Natural killer cell treated with Interleukin-12 subunit alpha and Interleukin-12 subunit beta and Interleukin-15 and Interleukin-18, amount 100 ng/mL, for 72 hours (primary cell): ENCODE measurements at regions not wholly inside any gene's neighbourhood (a gene's known extent, or its start where the extent isn't known, plus 50 kb on each side); places are given as distances from the start of the nearest gene placed in this dataset.

Source experiments
- ATAC-seq, 2 donors: fragments of 150-1000 bp; cut with Tn5 transposase in 1 of 2; sonication (Bioruptor Pico), chemical (Tn5 transposase) in 1 of 2; 2 replicates each; pipeline ENCODE4 v1.10.0; 2021
- DNase-seq: peaks from one replicate; pipeline ENCODE4 v3.0.0; 2022; ENCODE audit warnings: low spot score
- H3K27ac Mint-ChIP-seq, 2 donors: 1 replicate in 1 of 2; 2 replicates in 1 of 2; pipeline ENCODE4 v1.8.0; 2022; ENCODE audit warnings: mixed read lengths in 2 of 2, mild to moderate bottlenecking in 1 of 2, moderate library complexity in 1 of 2
- H3K27me3 Mint-ChIP-seq, 2 donors: 1 replicate in 1 of 2; 2 replicates in 1 of 2; pipeline ENCODE4 v1.8.0; 2022; ENCODE audit warnings: mixed read lengths in 2 of 2
- H3K36me3 Mint-ChIP-seq: one replicate; pipeline ENCODE4 v1.8.0; 2022; ENCODE audit warnings: mixed read lengths
- H3K4me1 Mint-ChIP-seq, 2 donors: 1 replicate in 1 of 2; 2 replicates in 1 of 2; pipeline ENCODE4 v1.8.0; 2022; ENCODE audit warnings: low read depth in 2 of 2, mixed read lengths in 2 of 2, mild to moderate bottlenecking in 1 of 2
- H3K4me3 Mint-ChIP-seq: one replicate; pipeline ENCODE4 v1.8.0; 2022; ENCODE audit warnings: mixed read lengths
- H3K9me3 Mint-ChIP-seq: 2 replicates; pipeline ENCODE4 v1.8.0; 2022; ENCODE audit warnings: mixed read lengths

DNA sequence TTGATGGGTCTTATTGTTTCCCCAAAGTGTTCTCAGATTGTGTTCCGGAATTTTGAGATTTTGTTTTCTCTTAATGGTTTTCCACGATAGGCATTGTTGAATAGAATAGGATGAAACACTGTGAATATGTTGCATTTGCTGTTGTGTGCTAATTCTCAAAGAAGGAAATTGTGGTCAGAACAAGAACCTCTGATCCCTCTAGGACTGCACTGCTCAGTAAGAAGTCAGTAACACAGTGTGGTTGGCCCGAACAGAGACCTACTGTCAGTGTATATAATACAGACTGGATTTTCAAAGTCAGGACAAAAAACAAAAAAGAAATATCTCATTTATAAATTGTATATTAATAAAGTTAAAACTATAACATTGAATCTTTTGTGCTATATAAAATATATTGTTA lies 494.8 kb downstream of the MAT2B start:
- ATAC-seq (no peak), DNase-seq (no peak)
- peaks cover 0 to 6% of the 10 kb centered on the region in 2 donors for H3K27me3 Mint-ChIP-seq
- peaks cover 4% of the 10 kb centered on the region for H3K36me3 Mint-ChIP-seq
- no peak overlapping the region for H3K4me3 Mint-ChIP-seq
- peaks cover 7 to 8% of the 10 kb centered on the region in 2 donors for H3K4me1 Mint-ChIP-seq
- no peaks in the 10 kb centered on the region for H3K9me3 Mint-ChIP-seq
- no peak overlapping the region for H3K27ac Mint-ChIP-seq

DNA sequence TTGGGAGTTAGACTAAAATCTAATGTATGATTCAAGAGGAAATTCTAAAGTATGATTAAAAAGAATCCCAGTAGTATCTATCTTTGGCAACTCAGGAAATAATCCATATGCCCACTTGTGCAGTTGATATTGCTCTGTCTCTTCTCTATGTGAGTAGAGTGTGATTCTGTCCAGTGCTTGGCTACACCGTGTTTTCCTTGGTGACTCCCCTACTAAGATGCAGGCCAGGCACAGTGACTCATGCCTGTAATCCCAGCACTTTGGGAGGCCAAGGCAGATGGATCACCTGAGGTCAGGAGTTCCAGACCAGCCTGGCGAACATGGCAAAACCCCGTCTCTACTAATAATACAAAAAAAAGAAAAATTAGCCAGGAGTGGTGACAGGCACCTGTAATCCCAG lies 495.4 kb downstream of the MAT2B start:
- peaks cover 0 to 7% of the 10 kb centered on the region in 2 donors for H3K27me3 Mint-ChIP-seq
- H3K36me3 Mint-ChIP-seq: peaks cover 3% of the 10 kb centered on the region
- H3K27ac Mint-ChIP-seq: no peak overlapping the region
- DNase-seq (no peak), ATAC-seq (no peak)
- no peaks in the 10 kb centered on the region for H3K9me3 Mint-ChIP-seq
- no peak overlapping the region for H3K4me3 Mint-ChIP-seq
- H3K4me1 Mint-ChIP-seq: peaks cover 7 to 8% of the 10 kb centered on the region in 2 donors

DNA sequence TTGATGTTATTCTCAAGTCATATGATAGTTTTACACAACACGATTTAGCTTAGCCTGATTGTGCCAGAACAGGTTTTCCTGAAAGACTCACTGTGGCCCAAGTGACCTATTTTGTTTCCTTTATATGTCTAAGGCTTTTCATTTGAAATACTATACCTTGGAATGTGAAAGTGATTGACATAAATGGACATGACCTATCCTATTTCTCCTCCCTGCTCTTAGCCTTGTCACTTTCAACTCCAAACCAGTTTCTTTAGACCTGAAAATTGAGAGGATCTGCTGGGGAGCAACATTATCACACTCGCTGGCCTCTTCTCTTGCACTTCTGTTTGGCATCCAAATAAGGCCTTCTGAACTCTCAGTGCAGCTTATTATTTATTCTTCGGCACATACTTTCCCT lies 496.8 kb downstream of the MAT2B start:
- H3K27me3 Mint-ChIP-seq: peaks cover 0 to 11% of the 10 kb centered on the region in 2 donors
- no peak overlapping the region for H3K4me3 Mint-ChIP-seq
- H3K27ac Mint-ChIP-seq: peak overlapping the region in 1 of 2 donors; percentile 45
- H3K4me1 Mint-ChIP-seq: peaks cover 7 to 8% of the 10 kb centered on the region in 2 donors
- H3K9me3 Mint-ChIP-seq: no peaks in the 10 kb centered on the region
- no peaks in the 10 kb centered on the region for H3K36me3 Mint-ChIP-seq
- ATAC-seq (no peak), DNase-seq (no peak)

- H3K27me3 Mint-ChIP-seq: peaks cover 0 to 11% of the 10 kb centered on the region in 2 donors
- ATAC-seq: peak; percentile 89 to 94
- no peaks in the 10 kb centered on the region for H3K9me3 Mint-ChIP-seq
- peaks cover 7 to 8% of the 10 kb centered on the region in 2 donors for H3K4me1 Mint-ChIP-seq
- no peaks in the 10 kb centered on the region for H3K36me3 Mint-ChIP-seq
- H3K27ac Mint-ChIP-seq: peak overlapping the region in 1 of 2 donors; percentile 45
- no peak overlapping the region for H3K4me3 Mint-ChIP-seq
- peak; percentile 67 for DNase-seq
These were observed 497.2 kb downstream of the MAT2B start for GRCh38 chr5:164002628-164003027.

- no peaks in the 10 kb centered on the region for H3K36me3 Mint-ChIP-seq
- H3K27me3 Mint-ChIP-seq: peaks cover 0 to 11% of the 10 kb centered on the region in 2 donors
- DNase-seq (no peak), ATAC-seq (no peak)
- H3K9me3 Mint-ChIP-seq: no peaks in the 10 kb centered on the region
- H3K4me1 Mint-ChIP-seq: peaks cover 7 to 8% of the 10 kb centered on the region in 2 donors
- no peak overlapping the region for H3K27ac Mint-ChIP-seq
- no peak overlapping the region for H3K4me3 Mint-ChIP-seq
These were observed 499.7 kb downstream of the MAT2B start for GRCh38 chr5:164005071-164005470.

- Mint-ChIP-seq H3K36me3 (no peaks in the 10 kb centered on the region), H3K4me1 (peaks cover 7 to 8% of the 10 kb centered on the region in 2 donors), H3K27me3 (peaks cover 0 to 11% of the 10 kb centered on the region in 2 donors), H3K9me3 (no peaks in the 10 kb centered on the region), H3K27ac (no peak overlapping the region), H3K4me3 (no peak overlapping the region)
- ATAC-seq: no peak
- DNase-seq: no peak
These were observed 501.6 kb downstream of the MAT2B start for GRCh38 chr5:164007064-164007463.

DNA sequence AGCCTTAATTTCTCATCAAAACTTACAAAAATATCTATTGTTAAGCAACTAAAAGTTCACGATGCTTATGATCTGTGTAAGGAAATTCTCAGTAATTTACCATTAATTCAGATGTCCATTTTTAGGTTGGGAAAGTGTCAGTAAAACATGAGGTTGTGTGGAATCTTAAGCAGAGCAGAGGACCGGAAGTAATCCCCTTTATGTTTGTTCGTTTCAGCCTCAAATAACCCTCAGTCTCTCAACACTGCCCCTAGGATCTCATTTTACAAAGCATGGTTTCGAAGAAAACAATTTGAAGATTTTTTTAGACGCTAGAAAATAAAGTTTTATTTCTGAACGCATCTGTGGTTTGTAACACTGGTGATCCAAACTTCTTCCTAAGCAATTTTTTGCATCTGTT lies 504.2 kb downstream of the MAT2B start:
- no peaks in the 10 kb centered on the region for H3K36me3 Mint-ChIP-seq
- no peaks in the 10 kb centered on the region for H3K9me3 Mint-ChIP-seq
- DNase-seq (no peak), ATAC-seq (no peak)
- no peak overlapping the region for H3K27ac Mint-ChIP-seq
- peaks cover 0 to 8% of the 10 kb centered on the region in 2 donors for H3K27me3 Mint-ChIP-seq
- no peak overlapping the region for H3K4me3 Mint-ChIP-seq
- H3K4me1 Mint-ChIP-seq: no peaks in the 10 kb centered on the region

- Mint-ChIP-seq H3K36me3 (no peaks in the 10 kb centered on the region), H3K9me3 (no peaks in the 10 kb centered on the region), H3K27ac (no peak overlapping the region), H3K4me3 (no peak overlapping the region), H3K4me1 (no peaks in the 10 kb centered on the region), H3K27me3 (peaks cover 0 to 4% of the 10 kb centered on the region in 2 donors)
- ATAC-seq: no peak
- no peak for DNase-seq
These were observed 505.5 kb downstream of the MAT2B start for GRCh38 chr5:164010900-164011299.

- ATAC-seq (no peak), DNase-seq (no peak)
- Mint-ChIP-seq H3K27me3 (no peaks in the 10 kb centered on the region), H3K36me3 (no peaks in the 10 kb centered on the region), H3K4me1 (no peaks in the 10 kb centered on the region), H3K9me3 (no peaks in the 10 kb centered on the region), H3K27ac (no peak overlapping the region), H3K4me3 (no peak overlapping the region)
These were observed 507.0 kb downstream of the MAT2B start for GRCh38 chr5:164012371-164012770.

DNA sequence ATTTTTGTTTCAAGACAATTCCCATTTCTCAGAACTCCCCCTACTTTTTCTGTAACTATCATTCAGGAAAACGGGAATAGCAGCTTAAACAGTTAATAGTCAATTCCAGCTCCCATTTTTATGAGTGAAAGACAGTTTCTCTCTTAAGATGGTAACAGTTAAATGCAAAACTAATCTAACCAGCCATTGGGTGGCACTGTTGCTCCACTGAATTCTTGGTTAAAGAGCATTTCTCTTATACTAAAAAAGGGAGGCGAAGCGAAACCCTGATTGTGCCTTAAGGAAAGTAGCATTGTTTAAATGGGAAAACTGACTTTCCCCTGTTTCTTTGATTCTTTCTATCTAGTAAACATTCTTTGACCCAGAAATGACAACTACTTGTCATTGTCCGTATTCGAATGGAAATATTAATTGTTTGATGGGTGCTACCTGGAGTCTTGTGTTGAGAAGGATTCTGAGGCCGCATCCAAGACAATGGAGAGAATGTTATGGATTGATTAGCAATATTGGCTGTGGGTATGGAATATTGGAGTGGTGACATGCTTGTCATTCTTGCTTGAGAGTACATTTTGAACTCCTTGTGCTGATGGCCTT lies 507.8 kb downstream of the MAT2B start:
- H3K4me1 Mint-ChIP-seq: no peaks in the 10 kb centered on the region
- DNase-seq (no peak), ATAC-seq (no peak)
- no peak overlapping the region for H3K27ac Mint-ChIP-seq
- H3K27me3 Mint-ChIP-seq: no peaks in the 10 kb centered on the region
- H3K36me3 Mint-ChIP-seq: no peaks in the 10 kb centered on the region
- H3K9me3 Mint-ChIP-seq: no peaks in the 10 kb centered on the region
- H3K4me3 Mint-ChIP-seq: no peak overlapping the region

DNA sequence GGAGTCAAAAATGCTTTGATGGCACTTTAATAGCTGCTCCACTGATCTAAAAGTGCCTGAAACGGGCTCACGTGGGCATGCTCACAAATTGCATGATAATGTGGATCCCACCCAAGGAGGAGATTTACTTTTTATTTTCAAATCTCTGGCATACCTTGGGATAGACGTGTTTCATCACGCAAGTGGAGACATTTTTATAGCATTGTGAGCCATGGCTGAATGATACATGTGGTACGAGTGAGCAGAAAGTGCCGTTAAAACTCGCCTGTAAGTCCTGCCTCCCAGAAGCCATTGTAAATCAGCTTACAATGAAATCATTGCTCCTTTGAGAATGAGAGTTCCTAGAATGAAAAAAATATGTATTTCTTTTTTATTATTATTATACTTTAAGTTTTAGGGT lies 514.7 kb downstream of the MAT2B start:
- no peak overlapping the region for H3K4me3 Mint-ChIP-seq
- no peak overlapping the region for H3K27ac Mint-ChIP-seq
- H3K9me3 Mint-ChIP-seq: no peaks in the 10 kb centered on the region
- peaks cover 0 to 3% of the 10 kb centered on the region in 2 donors for H3K27me3 Mint-ChIP-seq
- DNase-seq: no peak
- no peak for ATAC-seq
- no peaks in the 10 kb centered on the region for H3K4me1 Mint-ChIP-seq
- no peaks in the 10 kb centered on the region for H3K36me3 Mint-ChIP-seq

DNA sequence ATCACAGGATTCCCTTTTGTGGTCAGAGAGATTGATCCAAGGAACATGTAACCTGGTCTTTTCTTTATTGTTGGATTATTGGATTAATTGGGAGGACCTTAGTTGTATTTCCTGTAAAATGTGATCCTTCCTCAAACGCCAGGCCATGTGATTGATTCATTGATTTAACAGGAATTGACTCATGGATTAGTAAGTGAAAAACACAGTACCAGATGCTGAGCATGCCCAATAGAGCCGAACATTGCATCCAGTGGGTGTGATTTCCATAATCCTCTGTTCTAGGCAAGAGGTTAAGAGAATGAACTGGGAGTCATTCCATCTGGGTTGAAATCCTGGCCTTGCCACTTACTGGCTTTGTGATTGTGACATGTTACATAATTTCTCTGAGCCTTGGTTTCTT lies 522.3 kb downstream of the MAT2B start:
- H3K4me1 Mint-ChIP-seq: no peaks in the 10 kb centered on the region
- no peak overlapping the region for H3K27ac Mint-ChIP-seq
- DNase-seq (no peak), ATAC-seq (no peak)
- H3K27me3 Mint-ChIP-seq: peaks cover 0 to 10% of the 10 kb centered on the region in 2 donors
- no peak overlapping the region for H3K4me3 Mint-ChIP-seq
- H3K9me3 Mint-ChIP-seq: peaks cover 2% of the 10 kb centered on the region
- no peaks in the 10 kb centered on the region for H3K36me3 Mint-ChIP-seq

DNA sequence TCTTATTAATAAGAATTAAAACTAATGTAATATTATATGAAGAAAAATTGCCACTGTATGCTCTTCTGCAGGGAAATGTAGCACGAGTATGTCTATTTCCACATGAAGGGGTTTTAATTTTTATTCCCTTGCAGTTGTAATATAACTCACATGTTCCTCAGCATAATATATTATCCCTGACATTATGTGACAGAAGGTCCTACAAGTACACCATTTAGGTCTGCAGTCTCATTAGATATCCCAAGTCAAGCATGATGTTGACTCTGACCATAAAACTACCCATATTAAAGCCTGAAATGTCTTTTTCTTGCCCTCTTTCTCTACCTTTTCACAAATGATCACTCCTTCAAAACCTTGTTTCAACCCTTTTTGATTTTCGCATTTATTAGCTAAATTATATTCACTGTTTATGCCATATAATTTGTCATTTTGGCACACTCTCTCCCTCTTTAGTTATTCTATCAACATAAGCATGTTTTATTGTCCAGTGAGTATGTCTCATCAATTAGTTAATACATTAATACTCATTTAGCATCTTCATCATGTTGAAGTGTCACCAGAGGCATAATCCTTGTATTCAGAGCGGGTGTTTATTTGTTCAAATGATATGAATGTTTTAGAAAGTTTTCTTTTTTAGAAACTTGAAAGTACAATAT lies 532.8 kb downstream of the MAT2B start:
- DNase-seq (no peak), ATAC-seq (no peak)
- H3K4me1 Mint-ChIP-seq: no peaks in the 10 kb centered on the region
- no peaks in the 10 kb centered on the region for H3K27me3 Mint-ChIP-seq
- H3K36me3 Mint-ChIP-seq: no peaks in the 10 kb centered on the region
- H3K9me3 Mint-ChIP-seq: no peaks in the 10 kb centered on the region
- H3K4me3 Mint-ChIP-seq: no peak overlapping the region
- H3K27ac Mint-ChIP-seq: no peak overlapping the region

GRCh38 chr5:164041105-164041504 lies 535.7 kb downstream of the MAT2B start:
- no peak for ATAC-seq
- Mint-ChIP-seq H3K36me3 (no peaks in the 10 kb centered on the region), H3K27ac (no peak overlapping the region), H3K27me3 (no peaks in the 10 kb centered on the region), H3K4me1 (no peaks in the 10 kb centered on the region), H3K4me3 (no peak overlapping the region), H3K9me3 (peaks cover 2% of the 10 kb centered on the region)
- DNase-seq: no peak
